HL-60/S4 (cell line): ENCODE measurements at regions not wholly inside any gene's neighbourhood (a gene's known extent, or its start where the extent isn't known, plus 50 kb on each side); places are given as distances from the start of the nearest gene placed in this dataset.
"Not testable (repeated sequence)": the region's sequence is repeated elsewhere in the genome, so short reads cannot be mapped to it uniquely, and the experiment has no call there.

ENCODE experiments used
- in situ Hi-C: fragments of 300-500 bp; cut with MboI; formaldehyde crosslinking; loops from 2 replicates; pipeline ENCODE4 v1.14.3; 2022; ENCODE audit warnings: low sequenced_read_pairs

GRCh38 chr9:74064702-74065101, 432.4 kb upstream of the RORB start:
- in situ Hi-C loops, result no loop called here

- in situ Hi-C loops, result no loop called here
Measured at GRCh38 chr9:74066128-74066527, 431.0 kb upstream of the RORB start.

GRCh38 chr9:74066605-74067004, 430.5 kb upstream of the RORB start:
- in situ Hi-C loops, result no loop called here

GRCh38 chr9:74071502-74071901, 425.6 kb upstream of the RORB start:
- in situ Hi-C loops, result no loop called here

GRCh38 chr9:74073897-74074296, 423.2 kb upstream of the RORB start:
- in situ Hi-C loops, result no loop called here

GRCh38 chr9:74078647-74079046, 418.5 kb upstream of the RORB start:
- in situ Hi-C loops, result no loop called here

- in situ Hi-C loops, result not testable (repeated sequence)
Measured at GRCh38 chr9:74080652-74081051, 416.5 kb upstream of the RORB start.

GRCh38 chr9:74083681-74084433, 413.3 kb upstream of the RORB start:
- in situ Hi-C loops, result no loop called here

- in situ Hi-C loops, result not testable (repeated sequence)
Measured at GRCh38 chr9:74085384-74086037, 411.6 kb upstream of the RORB start.

- in situ Hi-C loops, result not testable (repeated sequence)
Measured at GRCh38 chr9:74090921-74091320, 406.2 kb upstream of the RORB start.

GRCh38 chr9:74092491-74092834, 404.7 kb upstream of the RORB start:
- in situ Hi-C loops, result no loop called here

GRCh38 chr9:74094037-74094436, 403.1 kb upstream of the RORB start:
- in situ Hi-C loops, result not testable (repeated sequence)

GRCh38 chr9:74094766-74095165, 402.4 kb upstream of the RORB start:
- in situ Hi-C loops, result no loop called here

GRCh38 chr9:74095925-74096324, 401.2 kb upstream of the RORB start:
- in situ Hi-C loops, result no loop called here

GRCh38 chr9:74096420-74096819, 400.7 kb upstream of the RORB start:
- in situ Hi-C loops, result no loop called here

- in situ Hi-C loops, result no loop called here
Measured at GRCh38 chr9:74100042-74100441, 397.1 kb upstream of the RORB start.

- in situ Hi-C loops, result not testable (repeated sequence)
Measured at GRCh38 chr9:74102148-74102547, 395.0 kb upstream of the RORB start.

- in situ Hi-C loops, result no loop called here
Measured at GRCh38 chr9:74102702-74103101, 394.4 kb upstream of the RORB start.

GRCh38 chr9:74107692-74108091, 389.4 kb upstream of the RORB start:
- in situ Hi-C loops, result no loop called here

- in situ Hi-C loops, result no loop called here
Measured at GRCh38 chr9:74115976-74116375, 381.2 kb upstream of the RORB start.

GRCh38 chr9:74117151-74117550, 380.0 kb upstream of the RORB start:
- in situ Hi-C loops, result no loop called here

GRCh38 chr9:74117731-74118130, 379.4 kb upstream of the RORB start:
- in situ Hi-C loops, result no loop called here

GRCh38 chr9:74120061-74120460, 377.1 kb upstream of the RORB start:
- in situ Hi-C loops, result no loop called here
